ENCODE measurements at regions not wholly inside any gene's neighbourhood (a gene's known extent, or its start where the extent isn't known, plus 50 kb on each side); places are given as distances from the start of the nearest gene placed in this dataset.

GRCh38 chr15:62788224-62788623 lies 254.3 kb upstream of the TPM1 start:
- TF ChIP-seq, protein P1, sequence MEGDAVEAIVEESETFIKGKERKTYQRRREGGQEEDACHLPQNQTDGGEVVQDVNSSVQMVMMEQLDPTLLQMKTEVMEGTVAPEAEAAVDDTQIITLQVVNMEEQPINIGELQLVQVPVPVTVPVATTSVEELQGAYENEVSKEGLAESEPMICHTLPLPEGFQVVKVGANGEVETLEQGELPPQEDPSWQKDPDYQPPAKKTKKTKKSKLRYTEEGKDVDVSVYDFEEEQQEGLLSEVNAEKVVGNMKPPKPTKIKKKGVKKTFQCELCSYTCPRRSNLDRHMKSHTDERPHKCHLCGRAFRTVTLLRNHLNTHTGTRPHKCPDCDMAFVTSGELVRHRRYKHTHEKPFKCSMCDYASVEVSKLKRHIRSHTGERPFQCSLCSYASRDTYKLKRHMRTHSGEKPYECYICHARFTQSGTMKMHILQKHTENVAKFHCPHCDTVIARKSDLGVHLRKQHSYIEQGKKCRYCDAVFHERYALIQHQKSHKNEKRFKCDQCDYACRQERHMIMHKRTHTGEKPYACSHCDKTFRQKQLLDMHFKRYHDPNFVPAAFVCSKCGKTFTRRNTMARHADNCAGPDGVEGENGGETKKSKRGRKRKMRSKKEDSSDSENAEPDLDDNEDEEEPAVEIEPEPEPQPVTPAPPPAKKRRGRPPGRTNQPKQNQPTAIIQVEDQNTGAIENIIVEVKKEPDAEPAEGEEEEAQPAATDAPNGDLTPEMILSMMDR (conservative IDR thresholded peaks at IDR 0.05), result no peak
- TF ChIP-seq ZFX (IDR thresholded peaks at IDR 0.05), result no peak
